ENCODE measurements at regions not wholly inside any gene's neighbourhood (a gene's known extent, or its start where the extent isn't known, plus 50 kb on each side); places are given as distances from the start of the nearest gene placed in this dataset.
"Not testable (repeated sequence)": the region's sequence is repeated elsewhere in the genome, so short reads cannot be mapped to it uniquely, and the experiment has no call there.

GRCh38 chr6:134413241-134413643, 95.3 kb upstream of the SGK1 start:
- Histone ChIP-seq H3K4me3 (ENCODE audit: low read length) (no peak overlapping the region), H3K9me3 (ENCODE audit: low read length) (no peaks in the 10 kb centered on the region), H3K79me2 (ENCODE audit: low read length) (no peaks in the 10 kb centered on the region), H3K9ac (ENCODE audit: low read length) (no peak overlapping the region), H3K36me3 (ENCODE audit: insufficient read depth, low read length) (no peaks in the 10 kb centered on the region), H3K4me2 (ENCODE audit: low read depth, low read length, poor library complexity, severe bottlenecking) (no peak overlapping the region), H3K27ac (ENCODE audit: low read length) (no peak overlapping the region), H4K20me1 (ENCODE audit: insufficient read depth, low read depth, low read length) (no peaks in the 10 kb centered on the region), H3K9me2 (replicated peaks; ENCODE audit: insufficient read depth, low read length) (no peaks in the 10 kb centered on the region), H2AFZ (ENCODE audit: low read length) (no peak overlapping the region), H3K27me3 (ENCODE audit: low read length) (no peaks in the 10 kb centered on the region), H3K4me1 (ENCODE audit: low read length) (peaks cover 10% of the 10 kb centered on the region)
- no peak for DNase-seq

- H3K4me2 ChIP-seq (ENCODE audit: low read depth, low read length, poor library complexity, severe bottlenecking), result no peak overlapping the region
- peaks cover 10% of the 10 kb centered on the region for H3K4me1 ChIP-seq (ENCODE audit: low read length)
- H2AFZ ChIP-seq (ENCODE audit: low read length), result no peak overlapping the region
- DNase-seq, result no peak
- no peaks in the 10 kb centered on the region for H3K9me2 ChIP-seq (replicated peaks; ENCODE audit: insufficient read depth, low read length)
- H3K9me3 ChIP-seq (ENCODE audit: low read length), result no peaks in the 10 kb centered on the region
- no peaks in the 10 kb centered on the region for H4K20me1 ChIP-seq (ENCODE audit: insufficient read depth, low read depth, low read length)
- H3K79me2 ChIP-seq (ENCODE audit: low read length), result no peaks in the 10 kb centered on the region
- no peaks in the 10 kb centered on the region for H3K27me3 ChIP-seq (ENCODE audit: low read length)
- H3K36me3 ChIP-seq (ENCODE audit: insufficient read depth, low read length), result no peaks in the 10 kb centered on the region
- H3K27ac ChIP-seq (ENCODE audit: low read length), result no peak overlapping the region
- no peak overlapping the region for H3K9ac ChIP-seq (ENCODE audit: low read length)
- H3K4me3 ChIP-seq (ENCODE audit: low read length), result no peak overlapping the region
Measured at GRCh38 chr6:134410541-134410940, 92.6 kb upstream of the SGK1 start.

- Histone ChIP-seq H4K20me1 (ENCODE audit: insufficient read depth, low read depth, low read length) (no peaks in the 10 kb centered on the region), H3K36me3 (ENCODE audit: insufficient read depth, low read length) (no peaks in the 10 kb centered on the region), H3K27ac (ENCODE audit: low read length) (no peak overlapping the region), H3K27me3 (ENCODE audit: low read length) (no peaks in the 10 kb centered on the region), H3K4me3 (ENCODE audit: low read length) (no peak overlapping the region), H3K4me1 (ENCODE audit: low read length) (no peaks in the 10 kb centered on the region), H3K9ac (ENCODE audit: low read length) (no peak overlapping the region), H3K9me3 (ENCODE audit: low read length) (no peaks in the 10 kb centered on the region), H3K9me2 (replicated peaks; ENCODE audit: insufficient read depth, low read length) (no peaks in the 10 kb centered on the region), H3K79me2 (ENCODE audit: low read length) (no peaks in the 10 kb centered on the region), H2AFZ (ENCODE audit: low read length) (no peak overlapping the region), H3K4me2 (ENCODE audit: low read depth, low read length, poor library complexity, severe bottlenecking) (no peak overlapping the region)
- DNase-seq, result no peak
Measured at GRCh38 chr6:134407791-134408190, 89.9 kb upstream of the SGK1 start.

GRCh38 chr6:134406311-134406710, 88.4 kb upstream of the SGK1 start:
- H3K4me1 ChIP-seq (ENCODE audit: low read length), result no peaks in the 10 kb centered on the region
- no peak overlapping the region for H3K9ac ChIP-seq (ENCODE audit: low read length)
- H3K36me3 ChIP-seq (ENCODE audit: insufficient read depth, low read length), result no peaks in the 10 kb centered on the region
- H3K79me2 ChIP-seq (ENCODE audit: low read length), result no peaks in the 10 kb centered on the region
- H2AFZ ChIP-seq (ENCODE audit: low read length), result no peak overlapping the region
- no peak overlapping the region for H3K4me2 ChIP-seq (ENCODE audit: low read depth, low read length, poor library complexity, severe bottlenecking)
- DNase-seq, result no peak
- H3K4me3 ChIP-seq (ENCODE audit: low read length), result no peak overlapping the region
- H3K9me3 ChIP-seq (ENCODE audit: low read length), result no peaks in the 10 kb centered on the region
- no peak overlapping the region for H3K27ac ChIP-seq (ENCODE audit: low read length)
- no peaks in the 10 kb centered on the region for H3K27me3 ChIP-seq (ENCODE audit: low read length)
- H4K20me1 ChIP-seq (ENCODE audit: insufficient read depth, low read depth, low read length), result no peaks in the 10 kb centered on the region
- no peaks in the 10 kb centered on the region for H3K9me2 ChIP-seq (replicated peaks; ENCODE audit: insufficient read depth, low read length)

- Histone ChIP-seq H3K4me2 (ENCODE audit: low read depth, low read length, poor library complexity, severe bottlenecking) (no peak overlapping the region), H3K27me3 (ENCODE audit: low read length) (no peaks in the 10 kb centered on the region), H3K9me2 (replicated peaks; ENCODE audit: insufficient read depth, low read length) (no peaks in the 10 kb centered on the region), H2AFZ (ENCODE audit: low read length) (no peak overlapping the region), H3K79me2 (ENCODE audit: low read length) (no peaks in the 10 kb centered on the region), H3K27ac (ENCODE audit: low read length) (no peak overlapping the region), H3K36me3 (ENCODE audit: insufficient read depth, low read length) (no peaks in the 10 kb centered on the region), H3K4me1 (ENCODE audit: low read length) (no peaks in the 10 kb centered on the region), H3K4me3 (ENCODE audit: low read length) (no peak overlapping the region), H3K9ac (ENCODE audit: low read length) (no peak overlapping the region), H3K9me3 (ENCODE audit: low read length) (no peaks in the 10 kb centered on the region), H4K20me1 (ENCODE audit: insufficient read depth, low read depth, low read length) (no peaks in the 10 kb centered on the region)
- DNase-seq, result no peak
Measured at GRCh38 chr6:134405386-134406087, 87.6 kb upstream of the SGK1 start.

- H3K4me2 ChIP-seq (ENCODE audit: low read depth, low read length, poor library complexity, severe bottlenecking); H3K4me3 ChIP-seq (ENCODE audit: low read length); H3K4me1 ChIP-seq (ENCODE audit: low read length); H4K20me1 ChIP-seq (ENCODE audit: insufficient read depth, low read depth, low read length); H3K36me3 ChIP-seq (ENCODE audit: insufficient read depth, low read length); DNase-seq; H3K9me2 ChIP-seq (replicated peaks; ENCODE audit: insufficient read depth, low read length); H3K79me2 ChIP-seq (ENCODE audit: low read length); H2AFZ ChIP-seq (ENCODE audit: low read length); H3K27me3 ChIP-seq (ENCODE audit: low read length); H3K27ac ChIP-seq (ENCODE audit: low read length); H3K9me3 ChIP-seq (ENCODE audit: low read length); H3K9ac ChIP-seq (ENCODE audit: low read length): not testable (repeated sequence)
Measured at GRCh38 chr6:134403312-134403711, 85.4 kb upstream of the SGK1 start.

GRCh38 chr6:134402372-134402984, 84.6 kb upstream of the SGK1 start:
- Histone ChIP-seq H3K27me3 (ENCODE audit: low read length) (no peaks in the 10 kb centered on the region), H3K36me3 (ENCODE audit: insufficient read depth, low read length) (no peaks in the 10 kb centered on the region), H3K9me2 (replicated peaks; ENCODE audit: insufficient read depth, low read length) (no peaks in the 10 kb centered on the region), H3K4me1 (ENCODE audit: low read length) (no peaks in the 10 kb centered on the region), H4K20me1 (ENCODE audit: insufficient read depth, low read depth, low read length) (no peaks in the 10 kb centered on the region), H2AFZ (ENCODE audit: low read length) (no peak overlapping the region), H3K9ac (ENCODE audit: low read length) (no peak overlapping the region), H3K79me2 (ENCODE audit: low read length) (no peaks in the 10 kb centered on the region), H3K27ac (ENCODE audit: low read length) (no peak overlapping the region), H3K4me3 (ENCODE audit: low read length) (no peak overlapping the region), H3K4me2 (ENCODE audit: low read depth, low read length, poor library complexity, severe bottlenecking) (no peak overlapping the region), H3K9me3 (ENCODE audit: low read length) (no peaks in the 10 kb centered on the region)
- DNase-seq, result no peak

- Histone ChIP-seq H3K27me3 (ENCODE audit: low read length) (no peaks in the 10 kb centered on the region), H2AFZ (ENCODE audit: low read length) (no peak overlapping the region), H3K4me2 (ENCODE audit: low read depth, low read length, poor library complexity, severe bottlenecking) (no peak overlapping the region), H3K4me1 (ENCODE audit: low read length) (no peaks in the 10 kb centered on the region), H3K9me2 (replicated peaks; ENCODE audit: insufficient read depth, low read length) (no peaks in the 10 kb centered on the region), H4K20me1 (ENCODE audit: insufficient read depth, low read depth, low read length) (no peaks in the 10 kb centered on the region), H3K79me2 (ENCODE audit: low read length) (no peaks in the 10 kb centered on the region), H3K4me3 (ENCODE audit: low read length) (no peak overlapping the region), H3K27ac (ENCODE audit: low read length) (no peak overlapping the region), H3K9ac (ENCODE audit: low read length) (no peak overlapping the region), H3K9me3 (ENCODE audit: low read length) (no peaks in the 10 kb centered on the region), H3K36me3 (ENCODE audit: insufficient read depth, low read length) (no peaks in the 10 kb centered on the region)
- DNase-seq, result no peak
Measured at GRCh38 chr6:134400941-134401340, 83.0 kb upstream of the SGK1 start.

Data from Karpas-422 (cell line).